Testis (tissue), 2 donors: ENCODE measurements at regions not wholly inside any gene's neighbourhood (a gene's known extent, or its start where the extent isn't known, plus 50 kb on each side); places are given as distances from the start of the nearest gene placed in this dataset.
"Not testable (repeated sequence)": the region's sequence is repeated elsewhere in the genome, so short reads cannot be mapped to it uniquely, and the experiment has no call there.

ENCODE experiments used
- POLR2A ChIP-seq: fragments of 450-650 bp; IDR thresholded peaks from one replicate; pipeline ENCODE4 v1.6.1; 2017; ENCODE audit warnings: antibody characterized with exemption, mild to moderate bottlenecking, moderate library complexity
- TF ChIP-seq, protein P1 (sequence below), 3 experiments: fragments of 450-650 bp in 2 of 3; fragments of 200-600 bp in 1 of 3; sonication (generic) in 1 of 3; IDR thresholded peaks; one replicate each; pipeline ENCODE4 v1.5.1; 2016 to 2019; ENCODE audit warnings: antibody characterized with exemption in 3 of 3, mild to moderate bottlenecking in 2 of 3, moderate library complexity in 1 of 3

DNA sequence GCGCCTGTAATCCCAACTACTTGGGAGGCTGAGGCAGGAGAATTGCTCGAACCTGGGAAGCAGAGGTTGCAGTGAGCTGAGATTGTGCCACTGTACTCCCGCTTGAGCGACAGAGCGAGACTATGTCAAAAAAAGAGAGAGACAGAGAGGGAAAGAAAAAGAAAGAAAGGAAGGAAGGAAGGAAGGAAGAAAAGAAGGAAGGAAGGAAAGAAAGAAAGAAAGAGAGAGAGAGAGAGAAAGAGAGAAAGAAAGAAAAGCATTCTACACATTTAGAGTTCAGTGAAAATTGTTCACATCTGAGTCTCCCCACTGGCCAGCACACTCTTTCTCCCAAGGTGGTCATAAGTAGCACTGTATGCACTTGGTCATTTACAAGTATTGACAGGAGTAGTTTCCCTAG is 69.2 kb upstream of the TAB2 start:
- TF ChIP-seq, protein P1, sequence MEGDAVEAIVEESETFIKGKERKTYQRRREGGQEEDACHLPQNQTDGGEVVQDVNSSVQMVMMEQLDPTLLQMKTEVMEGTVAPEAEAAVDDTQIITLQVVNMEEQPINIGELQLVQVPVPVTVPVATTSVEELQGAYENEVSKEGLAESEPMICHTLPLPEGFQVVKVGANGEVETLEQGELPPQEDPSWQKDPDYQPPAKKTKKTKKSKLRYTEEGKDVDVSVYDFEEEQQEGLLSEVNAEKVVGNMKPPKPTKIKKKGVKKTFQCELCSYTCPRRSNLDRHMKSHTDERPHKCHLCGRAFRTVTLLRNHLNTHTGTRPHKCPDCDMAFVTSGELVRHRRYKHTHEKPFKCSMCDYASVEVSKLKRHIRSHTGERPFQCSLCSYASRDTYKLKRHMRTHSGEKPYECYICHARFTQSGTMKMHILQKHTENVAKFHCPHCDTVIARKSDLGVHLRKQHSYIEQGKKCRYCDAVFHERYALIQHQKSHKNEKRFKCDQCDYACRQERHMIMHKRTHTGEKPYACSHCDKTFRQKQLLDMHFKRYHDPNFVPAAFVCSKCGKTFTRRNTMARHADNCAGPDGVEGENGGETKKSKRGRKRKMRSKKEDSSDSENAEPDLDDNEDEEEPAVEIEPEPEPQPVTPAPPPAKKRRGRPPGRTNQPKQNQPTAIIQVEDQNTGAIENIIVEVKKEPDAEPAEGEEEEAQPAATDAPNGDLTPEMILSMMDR (IDR thresholded peaks at IDR 0.05) = not testable (repeated sequence)
- TF ChIP-seq POLR2A = not testable (repeated sequence)
